GM10248 (cell line): ENCODE measurements at regions not wholly inside any gene's neighbourhood (a gene's known extent, or its start where the extent isn't known, plus 50 kb on each side); places are given as distances from the start of the nearest gene placed in this dataset.
"Not testable (repeated sequence)": the region's sequence is repeated elsewhere in the genome, so short reads cannot be mapped to it uniquely, and the experiment has no call there.

Experiments used
- CTCF ChIA-PET: fragments of 300-600 bp; sonication (Branson Sonifier 250); formaldehyde crosslinking; extraction: SDS; loops from one replicate; lab custom pipeline; 2021; ENCODE audit warnings: antibody characterized with exemption; lab: Yijun Ruan, JAX
- POLR2A ChIA-PET: fragments of 350-650 bp; sonication (Branson Sonifier 250); formaldehyde crosslinking; extraction: SDS; loops from one replicate; lab custom pipeline; 2020; ENCODE audit warnings: antibody characterized with exemption; lab: Yijun Ruan, JAX
- DNase-seq: peaks from one replicate; pipeline ENCODE4 v3.0.0; 2012; ENCODE audit errors: extremely low spot score
- CTCF ChIP-seq: IDR thresholded peaks from 2 replicates; pipeline ENCODE4 v1.5.1; 2012; ENCODE audit warnings: mild to moderate bottlenecking, low read depth; ENCODE audit errors: extremely low read depth, missing control alignments, control extremely low read depth

GRCh38 chr9:26502311-26502710 is 390.3 kb downstream of the CAAP1 start:
- ChIA-PET CTCF (no interaction called here), POLR2A (no interaction called here)
- no peak for DNase-seq
- no peak for TF ChIP-seq CTCF

- no peak for DNase-seq
- ChIA-PET CTCF (no interaction called here), POLR2A (no interaction called here)
- no peak for TF ChIP-seq CTCF
Measured at GRCh38 chr9:26500471-26500870, 392.1 kb downstream of the CAAP1 start.

- POLR2A ChIA-PET, CTCF ChIA-PET, DNase-seq: not testable (repeated sequence)
Measured at GRCh38 chr9:26492608-26493521, 399.7 kb downstream of the CAAP1 start.

- DNase-seq, POLR2A ChIA-PET, CTCF ChIA-PET: not testable (repeated sequence)
Measured at GRCh38 chr9:26491922-26492607, 400.5 kb downstream of the CAAP1 start.

- no peak for DNase-seq
- TF ChIP-seq CTCF: no peak
- POLR2A ChIA-PET: no interaction called here
- CTCF ChIA-PET: no interaction called here
Measured at GRCh38 chr9:26483991-26484390, 408.6 kb downstream of the CAAP1 start.

GRCh38 chr9:26477963-26478362 is 414.6 kb downstream of the CAAP1 start:
- ChIA-PET CTCF (no interaction called here), POLR2A (no interaction called here)
- DNase-seq: no peak
- no peak for TF ChIP-seq CTCF

GRCh38 chr9:26471261-26471660 is 421.3 kb downstream of the CAAP1 start:
- TF ChIP-seq CTCF: no peak
- DNase-seq: no peak
- ChIA-PET CTCF (no interaction called here), POLR2A (no interaction called here)
